ENCODE measurements at regions not wholly inside any gene's neighbourhood (a gene's known extent, or its start where the extent isn't known, plus 50 kb on each side); places are given as distances from the start of the nearest gene placed in this dataset.
A peak's percentile ranks its signal among the peaks of the same experiment; 100 is the strongest.
"Not testable (repeated sequence)": the region's sequence is repeated elsewhere in the genome, so short reads cannot be mapped to it uniquely, and the experiment has no call there.

GRCh38 chr6:135680964-135681913, 170.3 kb upstream of the PDE7B start:
- no peak for TF ChIP-seq CTCF (IDR thresholded peaks at IDR 0.05; ENCODE audit: insufficient read depth, low read length)
- DNase-seq (ENCODE audit: low read depth): no peak
- no peak overlapping the region for H3K4me3 ChIP-seq (ENCODE audit: low read depth, low read length)

- TF ChIP-seq CTCF (IDR thresholded peaks at IDR 0.05; ENCODE audit: insufficient read depth, low read length): no peak
- peak; percentile 51 for DNase-seq (ENCODE audit: low read depth)
- H3K4me3 ChIP-seq (ENCODE audit: low read depth, low read length): no peak overlapping the region
Measured at GRCh38 chr6:135686784-135687301, 164.7 kb upstream of the PDE7B start.

- DNase-seq (ENCODE audit: low read depth); H3K4me3 ChIP-seq (ENCODE audit: low read depth, low read length): not testable (repeated sequence)
Measured at GRCh38 chr6:135688476-135688875, 163.0 kb upstream of the PDE7B start.

- no peak for TF ChIP-seq CTCF (IDR thresholded peaks at IDR 0.05; ENCODE audit: insufficient read depth, low read length)
- no peak for DNase-seq (ENCODE audit: low read depth)
- H3K4me3 ChIP-seq (ENCODE audit: low read depth, low read length): no peak overlapping the region
Measured at GRCh38 chr6:135692426-135692825, 159.1 kb upstream of the PDE7B start.

- no peak for DNase-seq (ENCODE audit: low read depth)
- H3K4me3 ChIP-seq (ENCODE audit: low read depth, low read length): no peak overlapping the region
- no peak for TF ChIP-seq CTCF (IDR thresholded peaks at IDR 0.05; ENCODE audit: insufficient read depth, low read length)
Measured at GRCh38 chr6:135693811-135694370, 157.6 kb upstream of the PDE7B start.

- DNase-seq (ENCODE audit: low read depth): no peak
- TF ChIP-seq CTCF (IDR thresholded peaks at IDR 0.05; ENCODE audit: insufficient read depth, low read length): no peak
- no peak overlapping the region for H3K4me3 ChIP-seq (ENCODE audit: low read depth, low read length)
Measured at GRCh38 chr6:135699705-135700104, 151.8 kb upstream of the PDE7B start.

- TF ChIP-seq CTCF (IDR thresholded peaks at IDR 0.05; ENCODE audit: insufficient read depth, low read length): no peak
- H3K4me3 ChIP-seq (ENCODE audit: low read depth, low read length): no peak overlapping the region
- DNase-seq (ENCODE audit: low read depth): no peak
Measured at GRCh38 chr6:135701426-135701825, 150.1 kb upstream of the PDE7B start.
